A549 (cell line): ENCODE measurements at regions not wholly inside any gene's neighbourhood (a gene's known extent, or its start where the extent isn't known, plus 50 kb on each side); places are given as distances from the start of the nearest gene placed in this dataset.

Experiments
- ATAC-seq, 2 experiments: fragments of 200-7000 bp in 1 of 2; fragments of >200 bp in 1 of 2; cut with Nextera tagmentation in 1 of 2; cut with Tn5 transposase in 1 of 2; 3 replicates each; pipeline versions ENCODE4 v1.8.0 to v1.9.1; 2018 to 2020; ENCODE audit warnings: mild to moderate bottlenecking in 1 of 2, moderate library complexity in 1 of 2
- CTCF ChIA-PET: fragments of 300-600 bp; sonication (Branson Sonifier 250); formaldehyde crosslinking; extraction: SDS; loops from one replicate; lab custom pipeline; 2021; ENCODE audit warnings: antibody characterized with exemption, inconsistent platforms; lab: Yijun Ruan, JAX
- POLR2A ChIA-PET: fragments of 350-600 bp; formaldehyde crosslinking; extraction: SDS; loops from one replicate; lab custom pipeline; 2021; ENCODE audit warnings: antibody characterized with exemption, inconsistent platforms; lab: Yijun Ruan, JAX
- DNase-seq, 2 experiments: peaks; one replicate each; pipeline versions ENCODE4 v3.0.0 to v3.0.0-alpha.2; 2011 to 2016; ENCODE audit warnings: low read depth in 1 of 2, low spot score in 1 of 2
- FAIRE-seq: peaks from 2 replicates; lab custom pipeline; 2011; peaks lifted over from hg19 to GRCh38; lab: Jason Lieb, UNC
- H3K27ac ChIP-seq, 2 experiments: fragments of >200 bp; sonication (Bioruptor Twin); formaldehyde crosslinking; 3 replicates each; pipeline ENCODE4 v1.5.1; 2016 to 2017
- H3K4me1 ChIP-seq: fragments of >200 bp; sonication (Bioruptor Twin); formaldehyde crosslinking; 3 replicates; pipeline ENCODE4 v1.6.1; 2016
- H3K4me2 ChIP-seq: fragments of >200 bp; sonication (Bioruptor Twin); formaldehyde crosslinking; 3 replicates; pipeline ENCODE4 v1.6.1; 2016
- H3K4me3 ChIP-seq: fragments of >200 bp; sonication (Bioruptor Twin); formaldehyde crosslinking; 3 replicates; pipeline ENCODE4 v1.5.1; 2016
- H3K9me3 ChIP-seq: fragments of >200 bp; sonication (Bioruptor Twin); formaldehyde crosslinking; 3 replicates; pipeline ENCODE4 v1.6.1; 2016
- ATOH8 ChIP-seq: fragments of 250-450 bp; sonication (Bioruptor Pico); IDR thresholded peaks from 2 replicates; pipeline ENCODE4 v1.5.0; 2020; ENCODE audit warnings: low read depth, mild to moderate bottlenecking, moderate library complexity
- CBX2 ChIP-seq: fragments of 200-600 bp; sonication (generic); IDR thresholded peaks from 2 replicates; pipeline ENCODE4 v1.6.1; 2016; ENCODE audit warnings: low read depth, mild to moderate bottlenecking, borderline replicate concordance
- CEBPB ChIP-seq, 2 experiments: fragments of >200 bp in 1 of 2; sonication (Bioruptor Twin) in 1 of 2; formaldehyde crosslinking in 1 of 2; IDR thresholded peaks; 2 replicates each; pipeline ENCODE4 v1.6.1; 2012 to 2016
- CHD4 ChIP-seq: fragments of 200-600 bp; sonication (generic); IDR thresholded peaks from 2 replicates; pipeline ENCODE4 v1.6.1; 2016; ENCODE audit warnings: antibody characterized with exemption, mild to moderate bottlenecking, borderline replicate concordance
- EHF ChIP-seq: fragments of 250-450 bp; sonication (Bioruptor Pico); IDR thresholded peaks from 2 replicates; pipeline ENCODE4 v1.5.0; 2020; ENCODE audit warnings: mild to moderate bottlenecking
- FOSL2 ChIP-seq, 2 experiments: fragments of 450-650 bp in 1 of 2; fragments of >200 bp in 1 of 2; sonication (Bioruptor Twin) in 1 of 2; formaldehyde crosslinking; IDR thresholded peaks; 2 replicates each; pipeline versions ENCODE4 v1.5.0 to v1.6.1; 2016 to 2020; ENCODE audit warnings: mild to moderate bottlenecking in 1 of 2, moderate library complexity in 1 of 2
- HEYL ChIP-seq: fragments of 250-450 bp; sonication (Bioruptor Pico); IDR thresholded peaks from 2 replicates; pipeline ENCODE4 v1.8.0; 2021; ENCODE audit warnings: mild to moderate bottlenecking, moderate library complexity
- HOXB5 ChIP-seq: fragments of 250-450 bp; sonication (Bioruptor Pico); IDR thresholded peaks from 2 replicates; pipeline ENCODE4 v1.5.0; 2020; ENCODE audit warnings: mild to moderate bottlenecking, moderate library complexity
- JUN ChIP-seq, 2 experiments: fragments of >200 bp; sonication (Bioruptor Twin); formaldehyde crosslinking; IDR thresholded peaks; 2 replicates in 1 of 2; 3 replicates in 1 of 2; pipeline ENCODE4 v1.6.1; 2016 to 2017
- KDM5A ChIP-seq: fragments of 200-600 bp; sonication (generic); IDR thresholded peaks from 2 replicates; pipeline ENCODE4 v1.6.1; 2016; ENCODE audit warnings: antibody characterized with exemption, mild to moderate bottlenecking
- MAFK ChIP-seq: fragments of 450-650 bp; IDR thresholded peaks from 2 replicates; pipeline ENCODE4 v1.6.1; 2014; ENCODE audit not compliant: partially characterized antibody
- POLR2AphosphoS2 ChIP-seq: conservative IDR thresholded peaks from 2 replicates; pipeline ENCODE4 v1.6.1; 2012; ENCODE audit warnings: low read length, improper control_type of control experiment, inconsistent platforms
- RCOR1 ChIP-seq: fragments of 150-350 bp; IDR thresholded peaks from 2 replicates; pipeline ENCODE4 v1.6.1; 2014; ENCODE audit warnings: antibody characterized with exemption, low read length, low read depth
- SMC3 ChIP-seq: fragments of >200 bp; sonication (Bioruptor Twin); formaldehyde crosslinking; IDR thresholded peaks from 3 replicates; pipeline ENCODE4 v1.6.1; 2018; ENCODE audit warnings: inconsistent platforms
- TFCP2L1 ChIP-seq: fragments of 250-450 bp; sonication (Bioruptor Pico); IDR thresholded peaks from 2 replicates; pipeline ENCODE4 v1.5.0; 2021; ENCODE audit warnings: mild to moderate bottlenecking
- TP53 ChIP-seq: fragments of 250-450 bp; sonication (Bioruptor Pico); IDR thresholded peaks from 2 replicates; pipeline ENCODE4 v1.5.0; 2021; ENCODE audit warnings: mild to moderate bottlenecking, moderate library complexity
- ZC3H11A ChIP-seq: fragments of 450-650 bp; IDR thresholded peaks from 2 replicates; pipeline ENCODE4 v1.6.1; 2014; ENCODE audit warnings: antibody characterized with exemption, mild to moderate bottlenecking
- ZFP36 ChIP-seq: fragments of 450-650 bp; IDR thresholded peaks from 2 replicates; pipeline ENCODE4 v1.6.1; 2014; ENCODE audit warnings: borderline replicate concordance; ENCODE audit not compliant: partially characterized antibody
- ZNF302 ChIP-seq: fragments of 250-450 bp; sonication (Bioruptor Pico); IDR thresholded peaks from 2 replicates; pipeline ENCODE4 v1.9.0; 2021; ENCODE audit warnings: inconsistent platforms, mild to moderate bottlenecking, moderate library complexity
- WGBS: methylation state at CpG from one replicate; pipeline ENCODE4 v1.1.6; 2017; ENCODE audit errors: missing lambda C conversion rate; 5-methylcytosine and 5-hydroxymethylcytosine counted together
- TF ChIP-seq, protein P1 (sequence below): fragments of 250-450 bp; sonication (Bioruptor Pico); IDR thresholded peaks from 2 replicates; pipeline ENCODE4 v1.5.0; 2021; ENCODE audit warnings: mild to moderate bottlenecking, moderate library complexity, borderline replicate concordance
- TF ChIP-seq, protein P2 (sequence below): IDR thresholded peaks from 2 replicates; pipeline ENCODE4 v1.6.1; 2012

GRCh38 chr20:39299783-39300182 lies 337.6 kb downstream of the DHX35 start:
- DNase-seq = no peak
- 0% methylated on average over 2 of the region's 2 CpGs for WGBS
- Histone ChIP-seq H3K4me1 (no peaks in the 10 kb centered on the region), H3K4me2 (no peak overlapping the region), H3K27ac (no peak overlapping the region), H3K4me3 (no peak overlapping the region), H3K9me3 (no peaks in the 10 kb centered on the region)
- ATAC-seq = no peak
- CTCF ChIA-PET = interaction anchor here (1.5 kb wide), 1 partner anchor 10 kb away, joined by 4 read pairs; no protein-coding TSS in a partner anchor
- no peak for FAIRE-seq
- POLR2A ChIA-PET = no interaction called here
- TF ChIP-seq ZNF302 = no peak
- TF ChIP-seq JUN (IDR thresholded peaks at IDR 0.05) = no peak
- TF ChIP-seq KDM5A = no peak
- TF ChIP-seq CEBPB (IDR thresholded peaks at IDR 0.05) = no peak
- no peak for TF ChIP-seq CBX2
- TF ChIP-seq SMC3 = no peak
- TF ChIP-seq ZC3H11A = no peak
- no peak for TF ChIP-seq MAFK
- no peak for TF ChIP-seq FOSL2 (IDR thresholded peaks at IDR 0.05)
- no peak for TF ChIP-seq FOSL2 (CRISPR knock-in tag; IDR thresholded peaks at IDR 0.05)
- no peak for TF ChIP-seq POLR2AphosphoS2
- TF ChIP-seq CHD4 = no peak
- no peak for TF ChIP-seq RCOR1
- no peak for TF ChIP-seq TFCP2L1
- no peak for TF ChIP-seq HOXB5 (CRISPR knock-in tag)
- no peak for TF ChIP-seq TP53 (CRISPR knock-in tag)
- TF ChIP-seq ATOH8 (CRISPR knock-in tag) = no peak
- no peak for TF ChIP-seq EHF (CRISPR knock-in tag)
- TF ChIP-seq, protein P1, sequence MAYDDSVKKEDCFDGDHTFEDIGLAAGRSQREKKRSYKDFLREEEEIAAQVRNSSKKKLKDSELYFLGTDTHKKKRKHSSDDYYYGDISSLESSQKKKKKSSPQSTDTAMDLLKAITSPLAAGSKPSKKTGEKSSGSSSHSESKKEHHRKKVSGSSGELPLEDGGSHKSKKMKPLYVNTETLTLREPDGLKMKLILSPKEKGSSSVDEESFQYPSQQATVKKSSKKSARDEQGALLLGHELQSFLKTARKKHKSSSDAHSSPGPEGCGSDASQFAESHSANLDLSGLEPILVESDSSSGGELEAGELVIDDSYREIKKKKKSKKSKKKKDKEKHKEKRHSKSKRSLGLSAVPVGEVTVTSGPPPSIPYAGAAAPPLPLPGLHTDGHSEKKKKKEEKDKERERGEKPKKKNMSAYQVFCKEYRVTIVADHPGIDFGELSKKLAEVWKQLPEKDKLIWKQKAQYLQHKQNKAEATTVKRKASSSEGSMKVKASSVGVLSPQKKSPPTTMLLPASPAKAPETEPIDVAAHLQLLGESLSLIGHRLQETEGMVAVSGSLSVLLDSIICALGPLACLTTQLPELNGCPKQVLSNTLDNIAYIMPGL (CRISPR knock-in tag) = no peak

DNA sequence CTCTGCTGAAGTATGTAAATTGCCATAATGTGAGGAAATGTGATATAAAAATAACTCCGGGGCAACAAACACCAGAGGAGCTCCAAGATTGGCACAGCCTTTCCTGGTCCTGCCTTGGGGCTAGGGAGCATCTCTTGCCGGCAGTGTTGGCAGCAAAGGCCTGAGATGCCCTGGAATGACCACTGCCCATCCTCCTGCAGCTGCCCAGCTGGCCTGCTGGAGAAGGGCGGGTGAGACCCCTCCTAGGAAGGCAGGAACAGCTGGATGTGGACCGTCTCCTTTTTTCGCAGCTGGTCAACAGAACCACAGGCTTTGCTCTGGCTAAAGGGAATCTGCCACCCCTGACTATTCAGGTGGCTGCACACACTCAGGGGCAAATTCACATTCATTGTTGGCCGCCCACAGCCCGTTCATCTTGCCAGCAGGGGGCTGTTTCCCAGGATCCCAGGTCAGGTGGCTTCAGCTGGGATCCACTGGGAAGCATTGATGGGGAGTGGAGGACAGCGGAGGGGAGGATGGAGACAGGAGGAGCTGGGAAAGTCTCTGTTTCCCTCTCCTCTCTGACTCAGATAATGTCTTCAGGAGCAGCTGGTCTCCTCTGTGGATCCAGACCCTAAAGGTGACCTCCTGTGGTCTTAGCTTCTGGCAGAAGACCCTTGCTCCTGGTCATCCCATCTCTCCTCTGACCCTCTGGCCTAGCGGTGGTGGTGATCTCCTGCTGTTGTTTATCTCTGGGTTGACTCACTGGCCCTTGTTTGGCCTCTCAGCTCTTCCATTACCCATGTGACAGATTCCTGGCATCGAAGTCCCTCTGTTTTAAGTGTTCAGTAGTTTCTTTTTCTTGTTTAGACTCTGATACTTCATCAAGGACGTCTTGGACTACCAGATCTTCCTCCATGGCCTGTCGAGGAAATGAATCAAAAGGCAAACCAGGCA lies 336.7 kb downstream of the DHX35 start:
- Histone ChIP-seq H3K9me3 (no peaks in the 10 kb centered on the region), H3K4me1 (no peaks in the 10 kb centered on the region), H3K4me3 (no peak overlapping the region), H3K4me2 (no peak overlapping the region), H3K27ac (no peak overlapping the region)
- ChIA-PET POLR2A (no interaction called here), CTCF (interaction anchor here (0.8 to 1.5 kb wide), 3 partner anchors 8 to 34 kb away, joined by 3 to 4 read pairs (median 3); no protein-coding TSS in a partner anchor)
- no peak for DNase-seq
- no peak for ATAC-seq
- TF ChIP-seq HEYL (CRISPR knock-in tag) = no peak
- TF ChIP-seq, protein P2, sequence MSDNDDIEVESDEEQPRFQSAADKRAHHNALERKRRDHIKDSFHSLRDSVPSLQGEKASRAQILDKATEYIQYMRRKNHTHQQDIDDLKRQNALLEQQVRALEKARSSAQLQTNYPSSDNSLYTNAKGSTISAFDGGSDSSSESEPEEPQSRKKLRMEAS = no peak
- TF ChIP-seq ZFP36 = no peak
- WGBS = 13% methylated on average over 8 of the region's 12 CpGs
- FAIRE-seq = no peak
